Neutrophil (primary cell): ENCODE measurements at regions not wholly inside any gene's neighbourhood (a gene's known extent, or its start where the extent isn't known, plus 50 kb on each side); places are given as distances from the start of the nearest gene placed in this dataset.

ENCODE experiments used
- H3K27ac ChIP-seq: fragments of 200-600 bp; sonication (generic); 2 replicates; pipeline ENCODE4 v1.5.1; 2016; ENCODE audit warnings: mild to moderate bottlenecking, moderate library complexity
- H3K27me3 ChIP-seq: fragments of 200-600 bp; sonication (generic); 2 replicates; pipeline ENCODE4 v1.6.0; 2016; ENCODE audit warnings: mild to moderate bottlenecking
- H3K36me3 ChIP-seq: fragments of 200-600 bp; sonication (generic); 2 replicates; pipeline ENCODE4 v1.5.1; 2017
- H3K4me1 ChIP-seq, 2 experiments: fragments of 200-600 bp in 1 of 2; sonication (generic) in 1 of 2; 1 replicate in 1 of 2; 2 replicates in 1 of 2; pipeline versions ENCODE4 v1.5.1 to v1.6.1; 2013 to 2016; ENCODE audit warnings: low read depth in 1 of 2, low read length in 1 of 2, mild to moderate bottlenecking in 1 of 2, moderate library complexity in 1 of 2; ENCODE audit not compliant: control insufficient read depth in 1 of 2, insufficient read depth in 1 of 2
- H3K4me3 ChIP-seq, 2 experiments: fragments of 200-600 bp in 1 of 2; sonication (generic) in 1 of 2; 1 replicate in 1 of 2; 2 replicates in 1 of 2; pipeline ENCODE4 v1.5.1; 2013 to 2016; ENCODE audit warnings: low read depth in 1 of 2, low read length in 1 of 2, mild to moderate bottlenecking in 1 of 2, moderate library complexity in 1 of 2
- H3K9me3 ChIP-seq: fragments of 200-600 bp; sonication (generic); 2 replicates; pipeline ENCODE4 v1.5.1; 2016
- CTCF ChIP-seq: fragments of 200-600 bp; sonication (generic); IDR thresholded peaks from 2 replicates; pipeline ENCODE4 v1.5.1; 2016; ENCODE audit warnings: antibody characterized with exemption

GRCh38 chr4:120617171-120617570 is 305.4 kb downstream of the PRDM5 start:
- Histone ChIP-seq H3K4me1 (no peaks in the 10 kb centered on the region), H3K36me3 (no peaks in the 10 kb centered on the region), H3K27ac (no peak overlapping the region), H3K27me3 (no peaks in the 10 kb centered on the region), H3K9me3 (no peaks in the 10 kb centered on the region), H3K4me3 (no peak overlapping the region)
- no peak for TF ChIP-seq CTCF

GRCh38 chr4:120616041-120616440 is 306.5 kb downstream of the PRDM5 start:
- Histone ChIP-seq H3K36me3 (no peaks in the 10 kb centered on the region), H3K9me3 (no peaks in the 10 kb centered on the region), H3K27ac (no peak overlapping the region), H3K4me3 (no peak overlapping the region), H3K4me1 (no peaks in the 10 kb centered on the region), H3K27me3 (no peaks in the 10 kb centered on the region)
- no peak for TF ChIP-seq CTCF

GRCh38 chr4:120613778-120614177 is 308.7 kb downstream of the PRDM5 start:
- Histone ChIP-seq H3K4me3 (no peak overlapping the region), H3K4me1 (no peaks in the 10 kb centered on the region), H3K27me3 (no peaks in the 10 kb centered on the region), H3K27ac (no peak overlapping the region), H3K36me3 (no peaks in the 10 kb centered on the region), H3K9me3 (no peaks in the 10 kb centered on the region)
- TF ChIP-seq CTCF = no peak

- H3K9me3 ChIP-seq = no peaks in the 10 kb centered on the region
- no peaks in the 10 kb centered on the region for H3K36me3 ChIP-seq
- no peaks in the 10 kb centered on the region for H3K4me1 ChIP-seq
- no peaks in the 10 kb centered on the region for H3K27me3 ChIP-seq
- TF ChIP-seq CTCF = no peak
- no peak overlapping the region for H3K27ac ChIP-seq
- no peak overlapping the region for H3K4me3 ChIP-seq
These were observed 311.4 kb downstream of the PRDM5 start for GRCh38 chr4:120611092-120611491.

- no peaks in the 10 kb centered on the region for H3K9me3 ChIP-seq
- H3K36me3 ChIP-seq = no peaks in the 10 kb centered on the region
- H3K27me3 ChIP-seq = no peaks in the 10 kb centered on the region
- H3K4me1 ChIP-seq = no peaks in the 10 kb centered on the region
- no peak for TF ChIP-seq CTCF
- H3K4me3 ChIP-seq = no peak overlapping the region
- no peak overlapping the region for H3K27ac ChIP-seq
These were observed 331.5 kb downstream of the PRDM5 start for GRCh38 chr4:120591038-120591437.

- TF ChIP-seq CTCF = no peak
These were observed 332.7 kb downstream of the PRDM5 start for GRCh38 chr4:120589787-120590186.

More at GRCh38 chr4:120589787-120590186, 332.7 kb downstream of the PRDM5 start:
- Histone ChIP-seq H3K27ac (no peak overlapping the region), H3K9me3 (no peaks in the 10 kb centered on the region), H3K36me3 (no peaks in the 10 kb centered on the region), H3K4me3 (no peak overlapping the region), H3K4me1 (no peaks in the 10 kb centered on the region), H3K27me3 (no peaks in the 10 kb centered on the region)
